IPS DF 4.7 (cell line): ENCODE measurements at regions not wholly inside any gene's neighbourhood (a gene's known extent, or its start where the extent isn't known, plus 50 kb on each side); places are given as distances from the start of the nearest gene placed in this dataset.
"Not testable (repeated sequence)": the region's sequence is repeated elsewhere in the genome, so short reads cannot be mapped to it uniquely, and the experiment has no call there.

Source experiments
- DNase-seq: peaks from one replicate; pipeline ENCODE4 v3.0.0-alpha.2; 2013; ENCODE audit warnings: low spot score; ENCODE audit errors: extremely low read depth

- DNase-seq = no peak
These were observed 160.1 kb downstream of the TBX15 start for GRCh38 chr1:118828038-118828437.

GRCh38 chr1:118827636-118828035 lies 160.5 kb downstream of the TBX15 start:
- no peak for DNase-seq

GRCh38 chr1:118827207-118827606 lies 160.9 kb downstream of the TBX15 start:
- no peak for DNase-seq

GRCh38 chr1:118826669-118827068 lies 161.5 kb downstream of the TBX15 start:
- DNase-seq = no peak

- no peak for DNase-seq
These were observed 162.5 kb downstream of the TBX15 start for GRCh38 chr1:118825619-118826018.

GRCh38 chr1:118821801-118822200 lies 166.3 kb downstream of the TBX15 start:
- DNase-seq = no peak

GRCh38 chr1:118820864-118821263 lies 167.3 kb downstream of the TBX15 start:
- DNase-seq = no peak

- no peak for DNase-seq
These were observed 172.2 kb downstream of the TBX15 start for GRCh38 chr1:118815909-118816308.

- DNase-seq = no peak
These were observed 175.6 kb downstream of the TBX15 start for GRCh38 chr1:118812555-118812954.

- DNase-seq = no peak
These were observed 177.0 kb downstream of the TBX15 start for GRCh38 chr1:118811156-118811555.

GRCh38 chr1:118809586-118809985 lies 178.6 kb downstream of the TBX15 start:
- DNase-seq = no peak

GRCh38 chr1:118803128-118803527 lies 185.0 kb downstream of the TBX15 start:
- not testable (repeated sequence) for DNase-seq

GRCh38 chr1:118791094-118791691 lies 196.9 kb downstream of the TBX15 start:
- no peak for DNase-seq

- DNase-seq = no peak
These were observed 199.7 kb downstream of the TBX15 start for GRCh38 chr1:118788463-118788862.

- no peak for DNase-seq
These were observed 201.5 kb downstream of the TBX15 start for GRCh38 chr1:118786454-118787155.

- no peak for DNase-seq
These were observed 202.9 kb downstream of the TBX15 start for GRCh38 chr1:118785246-118785645.

GRCh38 chr1:118783095-118783758 lies 204.9 kb downstream of the TBX15 start:
- DNase-seq = no peak

GRCh38 chr1:118773656-118774055 lies 214.5 kb downstream of the TBX15 start:
- no peak for DNase-seq

- DNase-seq = no peak
These were observed 220.2 kb downstream of the TBX15 start for GRCh38 chr1:118767971-118768370.

GRCh38 chr1:118753976-118754375 lies 234.2 kb downstream of the TBX15 start:
- DNase-seq = no peak

GRCh38 chr1:118751166-118751565 lies 237.0 kb downstream of the TBX15 start:
- DNase-seq = no peak

- no peak for DNase-seq
These were observed 243.7 kb downstream of the TBX15 start for GRCh38 chr1:118744420-118744819.

GRCh38 chr1:118739501-118739900 lies 248.6 kb downstream of the TBX15 start:
- no peak for DNase-seq
